ENCODE measurements at regions not wholly inside any gene's neighbourhood (a gene's known extent, or its start where the extent isn't known, plus 50 kb on each side); places are given as distances from the start of the nearest gene placed in this dataset.
A peak's percentile ranks its signal among the peaks of the same experiment; 100 is the strongest.
"Not testable (repeated sequence)": the region's sequence is repeated elsewhere in the genome, so short reads cannot be mapped to it uniquely, and the experiment has no call there.

DNA sequence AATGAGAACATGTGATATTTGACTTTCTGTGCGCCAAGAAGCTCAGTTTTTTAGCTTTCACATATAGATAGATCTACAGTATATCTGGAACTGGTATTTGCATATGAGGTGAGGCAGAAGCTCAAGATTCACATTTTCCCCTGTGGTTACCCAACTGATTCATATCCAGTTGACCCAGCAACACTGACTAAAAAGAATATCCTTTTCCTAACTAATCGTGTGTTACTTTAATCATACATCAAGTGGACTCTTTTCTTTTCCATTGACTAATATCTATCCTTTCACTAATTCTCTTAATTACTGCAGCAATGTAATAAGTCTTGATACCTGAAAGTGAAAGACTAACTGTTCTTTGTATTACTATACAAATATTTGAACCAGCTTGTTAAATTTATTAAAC, 236.1 kb downstream of the AEBP2 start:
- no peak overlapping the region for H3K27ac ChIP-seq
- intact Hi-C loops (cut with DNase I), result no loop called here
- whole genome bisulfite sequencing, 2 donors, result 83 to 90% methylated on average over 2 of the region's 2 CpGs
- no peaks in the 10 kb centered on the region for H3K27me3 ChIP-seq
- no peaks in the 10 kb centered on the region for H3K36me3 ChIP-seq
- TF ChIP-seq, protein P1, sequence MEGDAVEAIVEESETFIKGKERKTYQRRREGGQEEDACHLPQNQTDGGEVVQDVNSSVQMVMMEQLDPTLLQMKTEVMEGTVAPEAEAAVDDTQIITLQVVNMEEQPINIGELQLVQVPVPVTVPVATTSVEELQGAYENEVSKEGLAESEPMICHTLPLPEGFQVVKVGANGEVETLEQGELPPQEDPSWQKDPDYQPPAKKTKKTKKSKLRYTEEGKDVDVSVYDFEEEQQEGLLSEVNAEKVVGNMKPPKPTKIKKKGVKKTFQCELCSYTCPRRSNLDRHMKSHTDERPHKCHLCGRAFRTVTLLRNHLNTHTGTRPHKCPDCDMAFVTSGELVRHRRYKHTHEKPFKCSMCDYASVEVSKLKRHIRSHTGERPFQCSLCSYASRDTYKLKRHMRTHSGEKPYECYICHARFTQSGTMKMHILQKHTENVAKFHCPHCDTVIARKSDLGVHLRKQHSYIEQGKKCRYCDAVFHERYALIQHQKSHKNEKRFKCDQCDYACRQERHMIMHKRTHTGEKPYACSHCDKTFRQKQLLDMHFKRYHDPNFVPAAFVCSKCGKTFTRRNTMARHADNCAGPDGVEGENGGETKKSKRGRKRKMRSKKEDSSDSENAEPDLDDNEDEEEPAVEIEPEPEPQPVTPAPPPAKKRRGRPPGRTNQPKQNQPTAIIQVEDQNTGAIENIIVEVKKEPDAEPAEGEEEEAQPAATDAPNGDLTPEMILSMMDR (IDR thresholded peaks at IDR 0.05), result no peak
- TF ChIP-seq EP300 (IDR thresholded peaks at IDR 0.05) (no peak), POLR2A (IDR thresholded peaks at IDR 0.05) (no peak), POLR2AphosphoS5 (IDR thresholded peaks at IDR 0.05) (no peak)
- no peak for DNase-seq
- H3K4me3 ChIP-seq, result no peak overlapping the region
- H3K9me3 ChIP-seq, result peaks cover 0 to 7% (median 0%) of the 10 kb centered on the region in 4 donors
- H3K4me1 ChIP-seq, result no peaks in the 10 kb centered on the region

DNA sequence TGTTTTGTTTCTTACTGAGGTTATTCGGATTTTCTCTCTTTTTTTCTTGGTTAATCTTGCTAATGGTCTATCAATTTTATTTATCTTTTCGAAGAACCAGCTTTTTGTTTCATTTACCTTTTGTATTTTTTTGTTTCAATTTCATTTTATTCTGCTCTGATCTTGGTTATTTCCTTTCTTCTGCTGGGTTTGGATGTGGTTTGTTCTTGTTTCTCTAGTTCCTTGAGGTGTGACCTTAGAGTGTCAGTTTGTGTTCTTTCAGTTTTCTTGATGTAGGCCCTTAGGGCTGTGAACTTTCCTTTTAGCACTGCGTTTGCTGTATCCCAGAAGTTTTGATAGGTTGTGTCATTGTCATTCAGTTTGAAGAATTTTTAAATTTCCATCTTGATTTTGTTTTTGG, 239.2 kb downstream of the AEBP2 start:
- H3K9me3 ChIP-seq; H3K4me3 ChIP-seq; H3K27me3 ChIP-seq; intact Hi-C loops (cut with DNase I); H3K27ac ChIP-seq; DNase-seq; H3K36me3 ChIP-seq; H3K4me1 ChIP-seq: not testable (repeated sequence)
- WGBS, 2 donors, result 70 to 78% methylated on average over 3 of the region's 3 CpGs

DNA sequence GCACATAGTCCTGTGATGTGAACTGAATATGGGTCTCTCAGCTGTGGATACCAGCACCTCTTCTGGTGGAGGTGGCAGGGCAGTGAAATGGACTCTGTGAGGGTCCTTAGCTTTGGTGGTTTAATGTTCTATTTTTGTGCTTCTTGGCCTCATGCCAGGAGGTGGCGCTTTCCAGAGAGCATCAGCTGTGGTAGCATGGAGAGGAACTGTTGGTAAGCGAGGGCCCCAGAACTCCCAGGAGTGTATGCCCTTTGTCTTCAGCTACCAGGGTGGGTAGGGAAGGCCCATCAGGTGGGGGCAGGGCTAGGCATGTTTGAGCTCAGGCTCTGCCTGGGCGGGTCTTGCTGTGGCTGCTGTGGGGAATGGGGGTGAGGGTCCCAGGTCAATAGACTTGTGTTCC, 241.7 kb downstream of the AEBP2 start:
- no peak overlapping the region for H3K27ac ChIP-seq
- peaks cover 0 to 7% (median 0%) of the 10 kb centered on the region in 4 donors for H3K9me3 ChIP-seq
- WGBS, 2 donors, result 82 to 92% methylated on average over 3 of the region's 3 CpGs
- intact Hi-C loops (cut with DNase I), result no loop called here
- H3K36me3 ChIP-seq, result no peaks in the 10 kb centered on the region
- no peaks in the 10 kb centered on the region for H3K27me3 ChIP-seq
- H3K4me3 ChIP-seq, result no peak overlapping the region
- no peak for DNase-seq
- TF ChIP-seq POLR2A (IDR thresholded peaks at IDR 0.05), result no peak
- no peak for TF ChIP-seq EP300 (IDR thresholded peaks at IDR 0.05)
- no peak for TF ChIP-seq POLR2AphosphoS5 (IDR thresholded peaks at IDR 0.05)
- TF ChIP-seq, protein P1 (IDR thresholded peaks at IDR 0.05), result no peak
- no peaks in the 10 kb centered on the region for H3K4me1 ChIP-seq

DNA sequence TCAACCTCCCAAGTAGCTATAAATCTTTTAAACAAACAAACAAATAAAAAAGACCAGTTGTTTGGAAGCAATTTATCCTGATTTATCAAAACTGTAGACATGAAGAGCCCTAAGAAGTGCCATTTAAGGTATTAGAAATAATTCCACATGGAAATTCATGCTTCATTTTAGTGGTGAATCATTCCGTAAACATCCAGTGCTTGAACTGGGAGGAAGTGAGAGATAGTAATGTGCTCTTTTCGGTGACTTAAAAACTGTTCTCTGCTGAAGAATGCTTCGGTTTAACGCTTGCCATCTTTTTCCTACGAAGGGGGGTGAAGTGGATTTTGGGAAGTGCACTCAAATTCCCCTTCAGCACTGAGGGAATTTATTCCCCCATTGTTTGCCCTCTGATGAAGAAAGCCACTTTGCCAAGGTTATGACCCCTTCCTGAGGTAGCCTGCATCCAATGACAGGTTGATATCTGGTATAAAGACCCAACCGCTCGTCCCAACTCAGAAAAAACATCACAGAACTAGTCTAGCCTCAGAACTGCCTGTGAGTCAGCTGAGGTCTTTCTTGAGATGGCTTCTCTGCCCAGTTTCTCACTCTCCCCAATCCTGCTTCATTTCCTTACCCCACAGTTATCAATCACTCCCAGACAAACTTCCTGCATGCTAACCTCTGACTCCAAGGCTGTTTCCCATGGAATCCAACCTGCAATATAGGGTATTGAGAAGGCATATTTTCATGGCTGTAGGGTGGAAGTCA, 244.1 kb downstream of the AEBP2 start:
- TF ChIP-seq POLR2AphosphoS5 (IDR thresholded peaks at IDR 0.05) (no peak), EP300 (IDR thresholded peaks at IDR 0.05) (no peak), POLR2A (IDR thresholded peaks at IDR 0.05) (no peak)
- TF ChIP-seq, protein P1 (IDR thresholded peaks at IDR 0.05), result no peak
- intact Hi-C loops (cut with DNase I), result no loop called here
- H3K4me1 ChIP-seq, result no peaks in the 10 kb centered on the region
- no peaks in the 10 kb centered on the region for H3K27me3 ChIP-seq
- no peak for DNase-seq
- WGBS, 2 donors, result 77 to 85% methylated on average over 7 of the region's 7 CpGs
- H3K4me3 ChIP-seq, result no peak overlapping the region
- H3K27ac ChIP-seq, result peak overlapping the region in 1 of 4 donors; percentile 20
- H3K36me3 ChIP-seq, result no peaks in the 10 kb centered on the region
- H3K9me3 ChIP-seq, result no peaks in the 10 kb centered on the region

DNA sequence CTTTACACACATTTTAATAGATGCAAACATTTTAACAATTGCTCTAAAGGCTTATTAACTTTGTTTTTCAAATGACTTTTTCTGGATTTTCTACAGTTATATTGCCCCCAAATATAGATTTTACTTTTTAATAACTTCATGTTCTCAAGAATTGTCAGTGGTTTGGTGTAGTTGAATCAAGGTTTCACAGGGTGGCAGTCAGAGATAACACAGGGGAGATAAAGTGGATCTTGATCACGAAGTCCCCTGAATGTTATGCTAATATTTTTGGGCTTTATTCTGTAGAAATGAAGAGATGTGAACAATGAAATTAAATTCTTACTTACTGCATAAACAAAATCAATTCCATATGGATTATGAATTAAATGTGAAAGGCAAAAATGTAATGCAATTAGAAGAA, 248.1 kb downstream of the AEBP2 start:
- TF ChIP-seq, protein P1 (IDR thresholded peaks at IDR 0.05), result no peak
- TF ChIP-seq POLR2AphosphoS5 (IDR thresholded peaks at IDR 0.05) (no peak), EP300 (IDR thresholded peaks at IDR 0.05) (no peak), POLR2A (IDR thresholded peaks at IDR 0.05) (no peak)

More for the DNA sequence above, 248.1 kb downstream of the AEBP2 start:
- no peak for DNase-seq
- Histone ChIP-seq H3K9me3 (no peaks in the 10 kb centered on the region), H3K27ac (no peak overlapping the region), H3K27me3 (no peaks in the 10 kb centered on the region), H3K4me1 (no peaks in the 10 kb centered on the region), H3K4me3 (no peak overlapping the region), H3K36me3 (no peaks in the 10 kb centered on the region)
- intact Hi-C loops (cut with DNase I), result no loop called here
- 77 to 86% methylated on average over 1 of the region's 1 CpG for WGBS, 2 donors

All from sigmoid colon (tissue), 6 donors.